Esophagus squamous epithelium (tissue), 5 donors: ENCODE measurements at regions not wholly inside any gene's neighbourhood (a gene's known extent, or its start where the extent isn't known, plus 50 kb on each side); places are given as distances from the start of the nearest gene placed in this dataset.
"Not testable (repeated sequence)": the region's sequence is repeated elsewhere in the genome, so short reads cannot be mapped to it uniquely, and the experiment has no call there.

ENCODE experiments used
- DNase-seq: peaks from one replicate; lab custom pipeline; 2025; lab: John Stamatoyannopoulos, UW
- H3K27ac ChIP-seq, 4 donors: fragments of 200-600 bp; sonication (generic); one replicate each; pipeline ENCODE4 v1.5.1; 2016 to 2019; ENCODE audit warnings: mild to moderate bottlenecking in 1 of 4
- H3K27me3 ChIP-seq, 4 donors: fragments of 200-600 bp; sonication (generic); 1 replicate in 3 of 4; 2 replicates in 1 of 4; pipeline versions ENCODE4 v1.5.1 to v1.6.0; 2017 to 2021; ENCODE audit warnings: antibody characterized with exemption in 1 of 4
- H3K36me3 ChIP-seq, 3 donors: fragments of 200-600 bp; sonication (generic); one replicate each; pipeline ENCODE4 v1.5.1; 2016 to 2019
- H3K4me1 ChIP-seq, 3 donors: fragments of 200-600 bp; sonication (generic); one replicate each; pipeline ENCODE4 v1.5.1; 2017 to 2019
- H3K4me3 ChIP-seq, 4 donors: fragments of 200-600 bp; sonication (generic); 1 replicate in 3 of 4; 2 replicates in 1 of 4; pipeline ENCODE4 v1.5.1; 2016 to 2019; ENCODE audit warnings: mild to moderate bottlenecking in 2 of 4, moderate library complexity in 1 of 4
- H3K9me3 ChIP-seq, 3 donors: fragments of 200-600 bp; sonication (generic); one replicate each; pipeline ENCODE4 v1.5.1; 2016 to 2019
- CTCF ChIP-seq, 6 experiments: fragments of 450-650 bp in 4 of 6; fragments of 200-600 bp in 2 of 6; sonication (generic) in 2 of 6; IDR thresholded peaks; one replicate each; pipeline ENCODE4 v1.5.1; 2016 to 2019; ENCODE audit warnings: antibody characterized with exemption in 6 of 6, mild to moderate bottlenecking in 4 of 6, moderate library complexity in 4 of 6
- POLR2A ChIP-seq, 4 donors: fragments of 450-650 bp; IDR thresholded peaks; one replicate each; pipeline ENCODE4 v1.6.1; 2017; ENCODE audit warnings: antibody characterized with exemption in 4 of 4, mild to moderate bottlenecking in 4 of 4, moderate library complexity in 3 of 4
- WGBS, 2 donors: methylation state at CpG; one replicate each; pipeline ENCODE4 v1.1.5; 2018; 5-methylcytosine and 5-hydroxymethylcytosine counted together
- intact Hi-C: fragments of 100-400 bp; cut with DNase I; formaldehyde crosslinking; loops from one replicate; pipeline ENCODE4 v1.15.0; 2022
- donor health status: DM: yes; HTN: yes; CAD: no.

- intact Hi-C loops: no loop called here
- WGBS, 2 donors: 51 to 61% methylated on average over 2 of the region's 2 CpGs
- Histone ChIP-seq H3K27ac (no peak overlapping the region), H3K27me3 (no peaks in the 10 kb centered on the region), H3K36me3 (no peaks in the 10 kb centered on the region), H3K4me1 (no peaks in the 10 kb centered on the region), H3K4me3 (no peak overlapping the region), H3K9me3 (no peaks in the 10 kb centered on the region)
- no peak for TF ChIP-seq CTCF (IDR thresholded peaks at IDR 0.05)
- TF ChIP-seq POLR2A (IDR thresholded peaks at IDR 0.05): no peak
- DNase-seq: no peak
Measured at GRCh38 chr2:210964141-210964764, 407.9 kb downstream of the CPS1 start.

GRCh38 chr2:210965472-210965871 lies 409.1 kb downstream of the CPS1 start:
- Histone ChIP-seq H3K4me1 (no peaks in the 10 kb centered on the region), H3K27ac (no peak overlapping the region), H3K4me3 (no peak overlapping the region), H3K9me3 (no peaks in the 10 kb centered on the region), H3K27me3 (no peaks in the 10 kb centered on the region), H3K36me3 (no peaks in the 10 kb centered on the region)
- TF ChIP-seq CTCF (IDR thresholded peaks at IDR 0.05): no peak
- TF ChIP-seq POLR2A (IDR thresholded peaks at IDR 0.05): no peak
- WGBS, 2 donors: 59 to 71% methylated on average over 3 of the region's 3 CpGs
- intact Hi-C loops: no loop called here
- DNase-seq: no peak

GRCh38 chr2:210966330-210966729 lies 409.9 kb downstream of the CPS1 start:
- Histone ChIP-seq H3K27ac (no peak overlapping the region), H3K4me3 (no peak overlapping the region), H3K36me3 (no peaks in the 10 kb centered on the region), H3K4me1 (no peaks in the 10 kb centered on the region), H3K27me3 (no peaks in the 10 kb centered on the region), H3K9me3 (no peaks in the 10 kb centered on the region)
- no peak for TF ChIP-seq CTCF (IDR thresholded peaks at IDR 0.05)
- TF ChIP-seq POLR2A (IDR thresholded peaks at IDR 0.05): no peak
- intact Hi-C loops: no loop called here
- 61 to 79% methylated on average over 2 of the region's 2 CpGs for WGBS, 2 donors
- DNase-seq: no peak

GRCh38 chr2:210971431-210971830 lies 415.0 kb downstream of the CPS1 start:
- no peaks in the 10 kb centered on the region for H3K36me3 ChIP-seq
- H3K27me3 ChIP-seq: no peaks in the 10 kb centered on the region
- no peaks in the 10 kb centered on the region for H3K9me3 ChIP-seq
- no peak for DNase-seq
- H3K4me3 ChIP-seq: no peak overlapping the region
- intact Hi-C loops: no loop called here
- H3K27ac ChIP-seq: no peak overlapping the region
- H3K4me1 ChIP-seq: no peaks in the 10 kb centered on the region
- TF ChIP-seq CTCF (IDR thresholded peaks at IDR 0.05): no peak
- TF ChIP-seq POLR2A (IDR thresholded peaks at IDR 0.05): no peak
- 25 to 32% methylated on average over 1 of the region's 1 CpG for WGBS, 2 donors

GRCh38 chr2:210986806-210987205 lies 430.4 kb downstream of the CPS1 start:
- DNase-seq, intact Hi-C loops, H3K27me3 ChIP-seq, H3K27ac ChIP-seq, H3K4me1 ChIP-seq, H3K4me3 ChIP-seq, H3K36me3 ChIP-seq: not testable (repeated sequence)
- peaks cover 0 to 11% (median 0%) of the 10 kb centered on the region in 3 donors for H3K9me3 ChIP-seq
- WGBS, 2 donors: 0% methylated on average over 1 of the region's 5 CpGs; no CpG with 5 or more reads in 1 of the 2 donors

GRCh38 chr2:210991107-210991506 lies 434.7 kb downstream of the CPS1 start:
- Histone ChIP-seq H3K27ac (no peak overlapping the region), H3K9me3 (peaks cover 0 to 11% (median 0%) of the 10 kb centered on the region in 3 donors), H3K4me3 (no peak overlapping the region), H3K36me3 (no peaks in the 10 kb centered on the region), H3K27me3 (no peaks in the 10 kb centered on the region), H3K4me1 (no peaks in the 10 kb centered on the region)
- no peak for DNase-seq
- TF ChIP-seq CTCF (IDR thresholded peaks at IDR 0.05) (no peak), POLR2A (IDR thresholded peaks at IDR 0.05) (no peak)
- WGBS, 2 donors: 60 to 67% methylated on average over 3 of the region's 3 CpGs
- intact Hi-C loops: no loop called here
